ENCODE measurements at regions not wholly inside any gene's neighbourhood (a gene's known extent, or its start where the extent isn't known, plus 50 kb on each side); places are given as distances from the start of the nearest gene placed in this dataset.
A peak's percentile ranks its signal among the peaks of the same experiment; 100 is the strongest.
"Not testable (repeated sequence)": the region's sequence is repeated elsewhere in the genome, so short reads cannot be mapped to it uniquely, and the experiment has no call there.

DNA sequence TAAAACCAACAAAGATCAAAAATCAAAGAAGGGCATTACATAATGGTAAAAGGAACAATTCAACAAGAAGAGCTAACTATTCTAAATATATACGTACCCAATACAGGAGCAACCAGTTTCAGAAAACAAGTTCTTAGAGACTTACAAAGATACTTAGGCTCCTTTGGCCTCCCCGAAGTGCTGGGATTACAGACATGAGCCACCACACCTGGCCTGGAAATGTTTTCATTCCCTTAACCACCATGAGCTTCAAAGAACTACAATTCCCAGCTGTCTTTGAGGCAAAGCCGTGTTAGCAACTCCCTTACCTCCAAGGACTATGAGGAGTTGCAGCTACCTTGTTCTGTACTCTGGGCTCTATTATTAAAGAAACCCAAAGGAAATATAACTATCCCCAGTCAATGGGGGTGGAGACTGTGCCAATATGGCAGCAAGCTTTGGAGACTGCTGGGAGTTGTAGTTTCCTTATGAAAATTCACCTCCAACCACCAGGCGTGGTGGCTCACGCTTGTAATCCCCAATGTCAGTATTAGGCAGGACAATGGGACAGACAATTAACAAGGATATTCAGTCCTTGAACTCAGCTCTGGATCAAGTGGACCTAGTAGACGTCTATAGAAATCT, 893.9 kb downstream of the SLC6A15 start:
- DNase-seq, result not testable (repeated sequence)

DNA sequence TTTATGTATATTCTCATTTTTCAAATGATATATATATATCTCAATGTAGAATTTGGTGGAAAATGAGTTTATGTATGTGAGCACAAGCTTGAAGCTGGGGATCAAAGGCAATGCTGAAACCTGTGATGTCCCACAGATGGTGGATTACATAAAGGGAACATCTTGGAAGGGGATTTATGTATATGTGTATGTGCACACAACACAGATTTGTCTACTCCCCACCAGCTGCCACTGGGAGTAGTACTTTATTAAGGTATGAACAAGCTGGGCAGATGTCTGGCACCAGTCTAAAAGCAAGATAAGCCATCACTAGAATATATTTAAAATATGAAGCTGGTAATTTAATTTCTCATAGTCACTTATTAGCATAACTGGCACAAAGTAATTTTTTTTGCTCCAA, 895.6 kb downstream of the SLC6A15 start:
- DNase-seq, result no peak

DNA sequence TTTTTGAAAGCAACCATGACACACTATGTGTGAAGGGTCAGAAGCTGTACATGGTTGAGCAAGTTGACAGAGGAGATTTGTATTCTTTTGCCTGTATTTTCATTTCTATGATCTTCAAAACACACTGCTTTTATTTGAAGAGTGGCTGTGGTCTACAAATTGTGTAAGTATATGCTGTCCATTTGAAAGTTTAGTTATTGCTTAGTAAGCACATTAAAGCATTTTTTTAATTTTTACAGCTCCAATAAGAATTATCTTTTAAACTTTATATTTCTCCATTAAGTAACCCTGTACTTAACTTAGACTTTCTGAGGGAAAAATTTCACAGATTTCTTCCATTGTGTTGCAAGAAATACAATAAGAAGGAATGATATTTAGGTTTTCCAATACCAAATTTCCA, 915.2 kb downstream of the SLC6A15 start:
- no peak for DNase-seq

DNA sequence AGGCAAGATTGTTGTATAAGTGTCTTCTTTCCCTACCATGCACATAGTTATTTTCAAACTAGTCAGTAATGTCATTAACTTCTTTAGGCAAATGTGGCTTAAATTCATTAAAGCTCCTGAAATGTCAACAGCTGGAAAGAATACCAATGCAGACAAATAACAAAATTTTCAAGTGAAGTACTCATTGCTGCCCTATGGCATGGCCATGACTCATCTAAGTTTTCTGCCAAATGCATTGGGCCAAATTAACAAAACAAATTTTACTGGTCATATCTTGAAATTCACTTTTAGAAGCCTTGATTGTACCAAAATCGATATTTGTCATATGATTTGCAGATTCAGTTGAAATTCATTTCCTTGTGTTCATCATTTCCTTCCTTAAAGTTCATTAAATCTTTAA, 915.9 kb downstream of the SLC6A15 start:
- DNase-seq, result no peak

DNA sequence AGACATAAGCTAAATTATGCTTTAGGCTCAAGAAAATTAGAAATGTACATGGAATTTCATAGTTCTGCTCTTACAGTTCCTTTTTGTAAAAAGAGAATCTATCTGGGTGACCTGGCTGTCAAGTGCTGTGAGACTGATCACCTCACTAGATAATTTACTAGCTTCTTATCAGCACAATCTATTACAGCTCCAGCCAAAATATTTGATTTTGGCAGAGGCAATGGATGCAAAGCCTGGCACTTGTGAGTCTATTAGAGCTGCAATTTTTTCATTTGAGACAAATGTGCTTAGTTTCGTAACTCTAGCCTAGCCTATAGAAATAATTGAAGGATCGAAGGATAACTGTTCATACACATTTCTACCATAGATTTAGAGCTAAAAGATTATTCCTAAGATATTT, 927.5 kb downstream of the SLC6A15 start:
- no peak for DNase-seq

DNA sequence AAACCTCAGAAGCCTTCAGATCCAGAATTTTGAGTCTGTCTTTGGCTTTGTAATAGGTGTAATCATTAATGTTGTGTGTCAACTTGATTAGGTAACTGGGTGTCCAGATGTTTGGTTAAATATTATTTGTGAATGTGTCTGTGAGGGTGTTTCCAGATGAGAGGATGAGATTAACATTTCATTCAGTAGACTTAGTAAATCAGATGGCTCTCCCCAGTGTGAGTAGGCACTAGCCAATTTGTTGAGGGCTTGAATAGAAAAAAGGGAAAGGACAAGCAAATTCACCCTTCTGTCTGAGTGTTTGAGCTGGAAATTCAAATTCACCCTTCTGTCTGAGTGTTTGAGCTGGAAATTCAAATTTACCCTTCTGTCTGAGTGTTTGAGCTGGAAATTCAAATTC, 932.2 kb downstream of the SLC6A15 start:
- no peak for DNase-seq

DNA sequence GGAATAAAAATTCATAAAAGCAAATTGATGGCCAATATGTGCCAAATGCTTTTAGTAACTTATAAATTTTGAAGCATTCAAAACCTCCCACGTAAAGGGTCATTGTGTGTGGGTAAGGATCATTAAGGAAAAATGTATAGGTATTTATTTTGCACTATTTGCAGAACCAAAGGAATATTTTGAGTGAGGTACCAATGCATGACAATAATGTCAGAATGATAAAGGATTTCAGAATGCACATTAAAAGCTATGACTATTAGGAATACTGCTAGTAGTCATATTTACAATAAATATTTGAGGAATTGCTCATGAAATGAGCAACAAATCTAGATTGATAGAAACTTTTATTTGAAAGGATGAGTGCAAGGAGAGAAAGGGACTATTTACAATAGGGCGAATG, 932.8 kb downstream of the SLC6A15 start:
- no peak for DNase-seq

DNA sequence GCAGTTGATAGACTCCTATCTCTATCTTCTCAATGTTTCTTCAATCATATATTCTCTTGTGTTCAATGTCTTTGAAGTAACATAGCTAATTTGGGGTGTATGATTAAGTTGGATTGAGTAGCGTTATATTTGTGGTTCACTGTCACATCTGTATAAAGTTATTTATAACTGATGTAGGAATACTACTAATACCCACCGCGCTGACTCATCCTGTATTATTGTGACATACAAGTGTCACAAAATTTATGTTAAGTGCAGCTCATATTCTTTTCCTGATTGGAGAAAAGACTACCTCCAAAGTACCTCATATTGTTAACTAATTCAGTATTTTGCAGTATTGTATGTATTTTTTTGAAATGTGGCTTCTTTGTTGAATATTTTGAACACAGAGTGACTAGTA, 940.8 kb downstream of the SLC6A15 start:
- DNase-seq, result no peak

DNA sequence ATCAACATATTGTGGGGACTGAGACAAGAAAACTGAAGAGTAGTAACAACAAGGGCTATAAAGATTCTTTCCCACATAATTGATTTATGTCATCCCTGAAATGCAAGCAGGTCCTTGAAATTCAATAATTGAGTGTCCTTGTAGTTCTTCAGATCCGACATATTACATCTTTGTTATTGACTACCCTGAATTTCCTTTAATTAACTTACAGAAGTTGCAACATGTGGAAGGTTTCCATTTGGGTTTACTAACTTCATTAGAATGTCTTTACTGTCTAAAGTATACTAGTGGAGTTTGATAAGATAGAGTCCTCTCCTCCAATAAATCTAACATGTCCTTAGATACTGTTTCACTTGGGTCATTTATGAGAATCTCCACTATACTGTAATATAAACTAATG, 951.8 kb downstream of the SLC6A15 start:
- DNase-seq, result no peak

DNA sequence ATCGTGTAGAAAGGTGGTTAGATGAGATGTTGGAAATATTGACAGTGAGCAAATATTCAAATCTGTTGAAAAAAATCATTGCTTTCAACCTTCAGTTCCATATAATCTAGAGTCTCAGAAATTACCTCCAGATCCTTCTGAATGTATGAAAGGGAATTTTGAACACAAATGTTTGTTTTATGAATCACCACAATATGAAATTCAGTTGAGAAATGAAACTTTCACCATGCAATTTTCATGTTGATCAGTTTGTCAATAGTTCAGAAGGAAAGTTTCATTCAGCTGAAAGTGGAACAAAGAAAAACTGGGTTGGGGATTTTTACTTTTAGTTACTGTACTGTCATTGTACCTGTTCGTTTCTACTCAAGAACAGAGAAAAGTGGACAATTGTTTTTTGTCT, 953.6 kb downstream of the SLC6A15 start:
- no peak for DNase-seq

DNA sequence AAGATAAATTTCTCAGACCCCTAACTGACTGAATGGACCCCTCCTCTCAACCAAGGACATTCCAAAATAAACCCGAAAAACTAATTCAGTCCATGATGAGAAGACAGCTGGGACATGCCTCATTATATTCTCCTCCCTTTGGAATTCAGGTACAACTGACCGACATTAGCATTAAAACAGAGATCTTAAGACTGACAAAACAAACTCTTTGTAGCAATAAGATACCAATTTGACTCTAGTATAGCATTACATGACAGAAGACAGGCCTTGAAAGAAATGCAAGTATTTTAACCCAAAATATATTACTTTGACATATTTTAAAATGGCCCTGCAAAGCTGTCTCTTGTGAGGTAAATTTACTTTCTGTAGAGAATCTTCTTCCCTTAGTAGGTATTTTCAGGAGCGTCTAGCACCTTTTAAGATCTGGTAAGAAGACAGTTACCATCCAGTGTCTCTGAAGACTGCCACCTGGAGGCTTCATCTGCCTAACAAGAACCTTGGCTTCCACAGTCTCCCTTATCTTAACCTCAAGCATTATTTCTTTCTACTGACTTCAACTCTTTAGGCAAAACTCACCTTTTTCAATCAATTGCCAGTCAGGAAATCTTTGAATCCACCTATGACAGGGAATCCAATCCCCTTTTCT, 957.5 kb downstream of the SLC6A15 start:
- no peak for DNase-seq

DNA sequence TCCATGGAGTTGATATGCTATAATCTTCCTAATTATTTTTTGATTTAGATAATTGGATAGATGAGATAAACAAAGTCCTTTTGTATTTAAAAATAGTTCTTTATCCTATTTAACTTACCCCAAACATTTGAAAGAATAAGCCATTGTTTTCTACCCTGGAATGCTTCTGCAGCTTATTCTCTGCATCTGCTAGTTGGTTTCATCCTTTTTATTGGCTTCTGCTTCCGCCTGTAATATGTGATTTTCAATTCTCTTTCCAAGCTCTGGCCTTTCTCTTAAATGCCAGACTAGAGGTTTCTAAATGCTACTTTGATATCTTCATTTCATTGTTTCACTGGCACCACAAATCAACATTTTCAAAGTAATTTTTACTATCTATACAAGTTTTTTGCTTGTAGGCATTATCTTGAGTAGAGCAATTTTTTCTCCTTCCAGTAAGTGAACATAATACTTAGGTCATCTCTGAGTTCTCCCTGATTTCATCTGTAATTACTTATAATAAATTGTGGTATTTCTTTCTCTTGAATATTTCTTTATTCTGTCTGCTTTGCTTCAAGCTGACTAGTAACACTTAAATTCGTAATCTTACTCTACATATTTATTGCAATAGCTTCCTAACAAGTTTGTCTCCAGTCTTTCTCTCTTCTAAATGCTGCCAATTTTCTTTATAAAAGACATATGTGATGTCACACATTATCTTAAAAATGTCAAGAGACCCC, 958.4 kb downstream of the SLC6A15 start:
- no peak for DNase-seq

DNA sequence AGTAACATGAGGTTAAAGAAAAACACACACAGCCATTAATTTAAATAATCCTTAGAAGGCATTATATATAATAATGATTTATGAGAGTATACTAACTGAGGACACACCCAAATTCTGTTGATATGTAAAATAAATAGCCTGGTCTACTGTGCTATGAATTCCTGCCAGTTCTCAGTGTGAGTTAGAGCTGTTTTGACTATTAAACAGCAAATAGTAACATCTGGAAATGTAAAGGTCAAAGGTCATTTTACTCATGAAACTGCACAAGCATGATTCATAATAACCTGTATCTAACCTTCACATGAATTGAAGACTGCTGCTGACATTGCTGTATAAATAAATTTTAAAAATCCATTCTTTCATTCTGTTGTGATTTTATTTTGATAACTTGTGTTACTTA, 966.7 kb downstream of the SLC6A15 start:
- DNase-seq, result peak; percentile 5

DNA sequence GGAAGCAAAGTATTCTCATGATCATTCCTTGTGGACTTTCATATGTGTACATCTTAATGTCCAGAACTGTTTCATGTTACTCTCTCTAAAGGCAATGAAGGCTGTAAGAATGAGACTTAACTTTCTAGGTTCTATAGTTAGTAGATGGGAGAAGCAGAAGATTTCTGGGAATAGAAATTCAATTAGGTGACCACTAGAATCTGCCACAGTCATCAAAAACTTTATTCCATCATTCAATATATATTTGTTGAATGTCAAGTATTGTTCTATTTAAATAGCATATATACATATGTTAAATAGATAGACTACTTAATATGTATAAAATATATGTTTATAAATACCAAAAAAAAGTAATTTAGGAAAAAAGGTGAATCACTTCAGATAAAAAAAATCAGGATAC, 972.9 kb downstream of the SLC6A15 start:
- DNase-seq, result no peak

DNA sequence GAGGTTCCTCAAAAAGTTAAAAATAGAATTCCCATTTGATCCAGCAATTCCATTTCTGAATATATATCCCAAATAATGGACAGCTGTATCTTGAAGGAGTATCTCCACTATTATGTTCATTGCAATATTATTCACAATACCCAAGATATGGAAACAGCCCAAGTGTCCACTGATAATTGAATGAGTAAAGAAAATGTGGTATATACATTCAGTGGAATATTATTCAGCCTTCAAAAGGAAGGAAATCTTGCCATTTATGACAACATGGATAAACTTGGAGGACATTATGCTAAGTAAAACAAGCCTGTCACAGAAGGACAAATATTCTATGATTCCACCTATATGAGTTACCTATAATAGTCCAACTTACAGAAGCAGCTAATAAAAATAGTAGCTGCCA, 979.0 kb downstream of the SLC6A15 start:
- DNase-seq, result no peak

DNA sequence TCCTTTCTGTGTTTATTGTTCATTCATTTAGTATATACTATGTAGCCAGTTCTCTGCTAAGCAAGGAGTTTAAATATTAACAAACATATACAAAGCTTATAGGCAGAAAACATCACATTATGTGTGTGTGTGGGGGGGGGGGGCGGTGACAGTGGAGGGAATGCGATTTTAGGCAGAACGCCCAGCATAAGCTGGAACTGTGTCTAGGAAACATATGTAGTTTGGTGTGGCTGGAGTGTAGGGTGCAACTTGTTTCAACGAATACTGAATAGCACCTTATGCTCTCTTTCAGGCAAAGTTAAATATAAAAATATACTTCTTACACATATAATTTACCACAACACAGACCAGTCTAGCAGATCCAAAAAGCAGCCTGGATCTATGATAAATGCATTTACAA, 980.6 kb downstream of the SLC6A15 start:
- DNase-seq, result no peak

DNA sequence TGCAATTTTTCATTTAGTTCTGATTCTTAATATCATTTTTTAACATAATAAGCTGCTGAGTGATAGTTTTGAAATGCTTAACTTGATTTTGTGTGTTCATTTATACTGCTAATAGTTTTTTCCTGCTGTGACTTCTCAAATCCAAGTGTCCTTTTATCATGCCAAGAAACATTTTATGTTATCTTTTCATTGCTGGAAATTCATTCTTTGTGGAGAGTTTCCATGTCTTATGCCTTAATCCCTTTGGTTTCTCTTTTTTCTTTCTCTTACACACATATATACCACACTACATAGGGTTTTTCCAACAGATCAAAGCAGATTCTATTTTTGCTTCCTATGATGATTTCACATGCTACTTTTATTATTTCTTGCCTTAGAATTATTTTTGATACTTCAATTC, 981.1 kb downstream of the SLC6A15 start:
- no peak for DNase-seq

DNA sequence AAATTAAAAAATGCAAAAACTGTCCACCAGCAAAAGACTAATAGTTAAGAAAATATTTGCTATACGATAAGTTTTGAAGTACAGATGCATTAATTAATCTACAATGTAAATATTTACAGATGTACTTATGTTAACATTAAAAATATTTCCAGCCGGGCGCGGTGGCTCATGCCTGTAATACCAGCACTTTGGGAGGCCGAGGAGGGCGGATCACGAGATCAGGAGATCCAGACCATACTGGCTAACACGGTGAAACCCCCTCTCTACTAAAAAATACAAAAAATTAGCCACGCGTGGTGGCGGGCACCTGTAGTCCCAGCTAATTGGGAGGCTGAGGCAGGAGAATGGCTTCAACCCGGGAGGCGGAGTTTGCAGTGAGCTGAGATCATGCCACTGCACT, 982.8 kb downstream of the SLC6A15 start:
- DNase-seq, result not testable (repeated sequence)

DNA sequence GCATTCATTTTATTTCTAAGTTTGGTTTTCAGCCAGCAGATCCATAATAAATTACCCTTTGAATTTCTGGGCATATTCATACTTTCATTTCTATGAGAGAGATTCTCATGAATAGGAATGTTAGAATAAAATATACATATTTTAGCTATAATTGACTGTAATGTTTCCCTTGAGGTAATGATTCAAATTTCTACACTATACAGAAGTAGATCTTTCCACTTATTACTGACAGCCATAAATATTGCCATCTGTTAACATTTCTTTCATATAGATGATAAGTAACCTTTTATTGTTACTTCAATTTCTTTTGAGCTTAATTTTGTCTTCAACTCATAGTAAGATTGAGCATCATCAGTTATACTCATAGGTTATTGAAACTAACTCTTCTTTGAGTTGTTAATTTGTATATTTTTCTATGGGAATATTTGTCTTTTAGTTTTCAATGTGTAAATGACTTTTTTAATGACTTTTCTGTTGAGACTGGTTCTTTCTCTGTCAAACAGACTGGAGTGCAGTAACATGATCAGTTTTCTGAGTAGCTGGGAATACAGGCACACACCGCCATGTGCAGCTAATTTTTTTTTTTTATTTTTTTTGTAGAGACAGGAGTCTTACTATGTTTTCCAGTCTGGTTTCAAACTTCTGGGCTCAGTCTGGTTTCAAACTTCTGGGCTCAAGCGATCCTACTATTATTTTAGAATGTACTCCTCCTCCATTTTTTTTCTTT, 991.6 kb downstream of the SLC6A15 start:
- no peak for DNase-seq

DNA sequence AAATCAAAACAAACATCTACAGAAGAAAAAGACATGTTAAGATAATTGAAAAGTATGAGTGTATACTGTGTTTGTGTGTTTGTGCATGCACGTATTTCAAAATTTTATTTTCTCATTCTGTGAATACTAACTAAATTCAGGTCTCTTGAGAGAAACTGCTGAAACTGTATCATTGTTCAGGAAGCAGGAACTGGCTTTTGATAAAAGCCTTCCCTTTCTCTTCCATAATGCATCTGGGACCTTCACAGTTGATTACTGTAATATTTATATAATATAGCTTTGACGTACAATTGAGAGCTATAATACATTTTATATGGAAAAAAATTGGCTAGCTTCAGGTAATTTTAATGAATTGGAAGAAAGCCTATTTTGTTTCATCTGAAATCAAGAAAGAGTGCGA, 993.5 kb downstream of the SLC6A15 start:
- DNase-seq, result no peak

DNA sequence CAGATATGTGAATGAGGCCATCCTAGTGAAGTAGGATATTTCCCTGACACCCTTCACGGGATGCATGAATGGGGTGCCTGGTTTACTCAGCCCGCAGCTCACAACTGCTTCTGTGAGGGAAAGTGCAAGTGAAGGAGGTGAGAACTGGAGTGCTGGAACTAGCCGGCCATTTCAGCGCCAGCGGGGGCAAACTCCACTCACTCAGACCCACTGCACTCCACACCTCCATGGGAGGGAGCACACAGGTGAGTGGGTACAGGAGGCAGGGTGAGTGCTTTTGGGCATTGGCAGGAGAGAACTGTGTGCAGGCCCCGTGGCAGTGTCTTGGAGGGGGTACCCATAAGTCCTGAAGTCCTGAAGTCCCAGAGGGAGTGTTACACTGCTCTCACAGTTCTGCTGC, 1008.4 kb downstream of the SLC6A15 start:
- no peak for DNase-seq

DNA sequence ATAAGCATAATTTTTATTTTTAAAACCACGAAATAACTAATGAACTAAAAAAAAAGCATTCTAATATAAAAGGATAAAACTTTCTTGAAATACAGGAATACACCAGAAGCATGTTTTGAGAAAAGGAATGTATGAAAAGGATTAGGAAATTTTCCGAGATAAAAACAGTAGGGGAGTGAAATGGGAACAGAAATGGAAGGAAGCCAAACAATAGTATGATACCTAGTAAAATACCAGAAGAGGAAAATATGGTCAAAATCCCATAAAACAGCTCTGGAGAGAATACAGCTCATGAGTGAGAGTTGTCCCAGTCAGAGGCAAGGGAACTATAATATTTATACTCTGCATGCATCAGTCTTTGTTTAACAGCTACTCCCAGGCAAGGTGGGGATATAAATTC, 1016.2 kb downstream of the SLC6A15 start:
- DNase-seq, result no peak

DNA sequence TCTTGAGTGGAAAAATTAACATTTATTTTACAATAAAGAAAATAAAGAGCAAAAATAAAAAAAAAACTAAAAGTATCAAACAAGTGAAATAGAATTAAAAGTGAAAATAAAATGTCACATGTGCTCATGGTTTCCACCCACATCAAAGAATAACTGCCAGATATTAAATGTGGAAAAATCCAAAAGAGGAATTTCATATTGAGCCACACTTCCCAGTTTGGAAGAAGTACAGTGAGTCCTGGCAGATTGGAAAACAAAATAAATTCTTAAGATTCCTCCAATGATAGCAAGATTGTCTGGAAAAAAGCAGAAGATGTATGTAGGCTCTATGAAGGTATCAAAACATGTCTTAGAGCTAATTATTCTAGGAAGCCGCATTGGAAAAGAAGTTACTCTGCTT, 1019.5 kb downstream of the SLC6A15 start:
- no peak for DNase-seq

DNA sequence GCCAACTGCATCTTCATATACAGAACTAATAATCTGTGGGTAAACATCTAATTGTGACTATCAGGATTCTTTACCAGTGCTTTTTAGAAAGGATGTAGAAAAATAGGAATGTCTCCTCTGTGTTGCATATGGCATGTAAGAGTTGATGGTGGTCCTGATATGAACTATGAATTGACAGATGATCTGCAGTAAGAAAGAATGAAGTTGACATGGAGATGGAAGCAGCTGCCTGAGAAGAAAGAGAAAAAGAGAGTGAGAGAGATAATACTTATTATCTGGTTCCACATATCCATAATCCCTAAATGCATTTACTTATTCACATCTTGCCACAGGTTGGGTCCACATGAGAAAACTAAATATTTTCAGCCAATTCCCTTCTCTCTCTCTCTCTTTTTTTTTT, 1022.9 kb downstream of the SLC6A15 start:
- DNase-seq, result no peak
